Fibroblast of pulmonary artery (primary cell): ENCODE measurements at regions not wholly inside any gene's neighbourhood (a gene's known extent, or its start where the extent isn't known, plus 50 kb on each side); places are given as distances from the start of the nearest gene placed in this dataset.
"Not testable (repeated sequence)": the region's sequence is repeated elsewhere in the genome, so short reads cannot be mapped to it uniquely, and the experiment has no call there.

Experiments used
- DNase-seq: peaks from one replicate; pipeline ENCODE4 v3.0.0-alpha.2; 2010; ENCODE audit warnings: low read depth
- H3K4me3 ChIP-seq: replicated peaks from 2 replicates; pipeline ENCODE4 v1.5.1; 2011; ENCODE audit warnings: low read depth, mild to moderate bottlenecking, control low read depth, low read length, moderate library complexity
- CTCF ChIP-seq: IDR thresholded peaks from 2 replicates; pipeline ENCODE4 v1.5.1; 2011; ENCODE audit warnings: mild to moderate bottlenecking, control low read depth, low read length, inconsistent platforms; ENCODE audit errors: missing control alignments

GRCh38 chr14:51465486-51465885 lies 186.2 kb upstream of the FRMD6 start:
- no peak for DNase-seq
- no peak overlapping the region for H3K4me3 ChIP-seq
- TF ChIP-seq CTCF = no peak

GRCh38 chr14:51467392-51467791 lies 184.3 kb upstream of the FRMD6 start:
- not testable (repeated sequence) for H3K4me3 ChIP-seq

GRCh38 chr14:51468523-51468922 lies 183.2 kb upstream of the FRMD6 start:
- H3K4me3 ChIP-seq = no peak overlapping the region
- DNase-seq = no peak
- no peak for TF ChIP-seq CTCF

More at GRCh38 chr14:51467392-51467791, 184.3 kb upstream of the FRMD6 start:
- not testable (repeated sequence) for DNase-seq

- no peak for TF ChIP-seq CTCF
- no peak for DNase-seq
- H3K4me3 ChIP-seq = no peak overlapping the region
Observed at GRCh38 chr14:51472881-51473280, 178.8 kb upstream of the FRMD6 start.

- no peak for DNase-seq
- no peak overlapping the region for H3K4me3 ChIP-seq
- no peak for TF ChIP-seq CTCF
Observed at GRCh38 chr14:51473351-51473750, 178.4 kb upstream of the FRMD6 start.

- DNase-seq = no peak
- TF ChIP-seq CTCF = no peak
- no peak overlapping the region for H3K4me3 ChIP-seq
Observed at GRCh38 chr14:51473808-51474565, 177.7 kb upstream of the FRMD6 start.

GRCh38 chr14:51474854-51475253 lies 176.9 kb upstream of the FRMD6 start:
- no peak for TF ChIP-seq CTCF
- no peak for DNase-seq
- no peak overlapping the region for H3K4me3 ChIP-seq
